ENCODE measurements at regions not wholly inside any gene's neighbourhood (a gene's known extent, or its start where the extent isn't known, plus 50 kb on each side); places are given as distances from the start of the nearest gene placed in this dataset.

DNA sequence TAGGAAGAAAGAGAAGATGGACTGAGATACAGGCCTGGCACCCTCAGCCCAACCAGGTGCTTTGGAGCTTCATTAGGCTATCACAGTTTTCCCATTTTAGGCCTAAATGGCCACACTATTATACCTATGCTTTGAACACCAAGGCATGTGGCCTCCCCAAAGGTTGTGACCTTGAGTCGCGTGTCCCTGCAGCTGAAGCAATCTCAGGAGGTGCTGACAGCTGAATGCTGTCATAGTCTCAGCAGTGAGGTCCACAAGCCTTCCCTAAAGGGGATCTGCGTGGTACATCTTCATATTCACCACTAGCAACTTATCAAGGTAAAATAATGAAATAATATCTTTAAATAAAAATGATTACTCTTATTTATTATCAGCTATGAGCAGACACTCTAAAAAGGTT is 707.9 kb upstream of the NRSN1 start:
- peak; percentile 32 to 69 (median 58) for ATAC-seq
- TF ChIP-seq, protein P1, sequence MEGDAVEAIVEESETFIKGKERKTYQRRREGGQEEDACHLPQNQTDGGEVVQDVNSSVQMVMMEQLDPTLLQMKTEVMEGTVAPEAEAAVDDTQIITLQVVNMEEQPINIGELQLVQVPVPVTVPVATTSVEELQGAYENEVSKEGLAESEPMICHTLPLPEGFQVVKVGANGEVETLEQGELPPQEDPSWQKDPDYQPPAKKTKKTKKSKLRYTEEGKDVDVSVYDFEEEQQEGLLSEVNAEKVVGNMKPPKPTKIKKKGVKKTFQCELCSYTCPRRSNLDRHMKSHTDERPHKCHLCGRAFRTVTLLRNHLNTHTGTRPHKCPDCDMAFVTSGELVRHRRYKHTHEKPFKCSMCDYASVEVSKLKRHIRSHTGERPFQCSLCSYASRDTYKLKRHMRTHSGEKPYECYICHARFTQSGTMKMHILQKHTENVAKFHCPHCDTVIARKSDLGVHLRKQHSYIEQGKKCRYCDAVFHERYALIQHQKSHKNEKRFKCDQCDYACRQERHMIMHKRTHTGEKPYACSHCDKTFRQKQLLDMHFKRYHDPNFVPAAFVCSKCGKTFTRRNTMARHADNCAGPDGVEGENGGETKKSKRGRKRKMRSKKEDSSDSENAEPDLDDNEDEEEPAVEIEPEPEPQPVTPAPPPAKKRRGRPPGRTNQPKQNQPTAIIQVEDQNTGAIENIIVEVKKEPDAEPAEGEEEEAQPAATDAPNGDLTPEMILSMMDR (IDR thresholded peaks at IDR 0.05): no peak
- no peak for TF ChIP-seq POLR2A (IDR thresholded peaks at IDR 0.05)
- intact Hi-C loops (cut with DNase I): loop anchor here in 1 of 10 donors (10.0 kb wide), 1 partner anchor 213 kb away; no protein-coding TSS in a partner anchor
- Histone ChIP-seq H3K9me3 (no peaks in the 10 kb centered on the region), H3K27ac (no peak overlapping the region), H3K36me3 (no peaks in the 10 kb centered on the region), H3K4me3 (no peak overlapping the region), H3K4me1 (peaks cover 0 to 20% (median 6%) of the 10 kb centered on the region in 12 donors), H3K27me3 (no peaks in the 10 kb centered on the region)
- WGBS, 4 donors: 44 to 72% (median 57%) methylated on average over 3 of the region's 3 CpGs
- DNase-seq: peak in 3 of 5 donors; percentile 19 to 48 (median 33)

DNA sequence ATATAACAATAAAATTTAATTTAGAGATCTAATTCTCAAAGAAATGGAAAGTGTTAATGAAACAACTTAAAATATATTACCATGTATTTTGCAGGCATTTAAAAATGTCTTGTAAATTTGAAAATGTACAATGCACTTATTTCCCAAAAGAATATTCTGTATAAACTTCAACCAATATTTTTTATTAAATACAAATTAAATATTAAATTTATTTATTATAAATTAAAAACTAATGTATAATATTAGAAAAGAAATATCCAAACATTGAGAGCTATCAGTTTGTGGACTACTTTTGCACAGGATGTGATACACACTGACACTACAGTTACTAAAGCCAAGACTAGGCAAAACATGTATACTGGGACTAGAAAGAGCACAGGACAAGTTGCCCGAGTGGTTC is 707.0 kb upstream of the NRSN1 start:
- Histone ChIP-seq H3K27ac (no peak overlapping the region), H3K36me3 (no peaks in the 10 kb centered on the region), H3K4me1 (peaks cover 0 to 12% (median 2%) of the 10 kb centered on the region in 12 donors), H3K9me3 (peaks cover 0 to 3% (median 0%) of the 10 kb centered on the region in 12 donors), H3K27me3 (no peaks in the 10 kb centered on the region), H3K4me3 (no peak overlapping the region)
- TF ChIP-seq, protein P1 (IDR thresholded peaks at IDR 0.05): no peak
- no peak for TF ChIP-seq POLR2A (IDR thresholded peaks at IDR 0.05)
- intact Hi-C loops (cut with DNase I): loop anchor here in 1 of 10 donors (10.0 kb wide), 1 partner anchor 214 kb away; no protein-coding TSS in a partner anchor
- no peak for ATAC-seq
- 92 to 97% (median 95%) methylated on average over 1 of the region's 1 CpG for WGBS, 4 donors
- no peak for DNase-seq

DNA sequence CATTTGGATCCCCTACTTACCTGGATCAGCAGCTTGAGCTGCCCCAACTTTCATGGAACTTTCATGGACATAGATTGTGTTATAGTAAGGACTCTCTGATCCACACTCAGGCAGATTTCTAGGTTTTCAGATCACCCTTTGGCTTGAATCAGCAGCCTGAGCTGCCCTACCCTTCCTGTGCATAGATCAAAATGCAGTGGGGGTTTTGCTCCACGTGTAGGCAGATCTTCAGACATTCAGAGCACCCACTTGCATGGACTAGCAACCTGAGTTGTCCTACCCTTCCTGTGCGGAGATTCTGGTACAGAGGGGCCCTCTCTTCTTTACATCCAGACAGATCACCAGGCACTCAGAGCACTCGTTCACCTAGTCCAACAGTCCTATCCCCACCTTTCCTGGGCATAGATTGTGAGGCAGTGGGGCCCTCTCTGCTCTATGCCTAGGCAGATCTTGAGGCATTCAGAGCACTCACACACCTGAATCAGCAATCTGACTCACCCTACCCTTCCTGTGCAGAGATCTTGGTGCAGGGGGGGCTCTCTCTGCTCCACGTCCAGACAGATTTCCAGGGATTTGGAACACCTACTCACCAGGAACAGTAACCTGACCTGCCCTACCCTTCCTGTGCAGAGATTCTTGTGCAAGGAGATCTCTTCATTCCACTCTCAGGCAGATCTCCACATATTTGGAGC is 705.2 kb upstream of the NRSN1 start:
- H3K4me1 ChIP-seq: peaks cover 0 to 7% (median 0%) of the 10 kb centered on the region in 12 donors
- TF ChIP-seq POLR2A (IDR thresholded peaks at IDR 0.05): no peak
- TF ChIP-seq, protein P1 (IDR thresholded peaks at IDR 0.05): no peak
- H3K27ac ChIP-seq: no peak overlapping the region
- ATAC-seq (no peak), DNase-seq (no peak)
- 85 to 95% (median 93%) methylated on average over 4 of the region's 4 CpGs for WGBS, 4 donors
- intact Hi-C loops (cut with DNase I): no loop called here
- no peaks in the 10 kb centered on the region for H3K36me3 ChIP-seq
- H3K9me3 ChIP-seq: peaks cover 0 to 5% (median 0%) of the 10 kb centered on the region in 12 donors
- no peaks in the 10 kb centered on the region for H3K27me3 ChIP-seq
- H3K4me3 ChIP-seq: no peak overlapping the region

DNA sequence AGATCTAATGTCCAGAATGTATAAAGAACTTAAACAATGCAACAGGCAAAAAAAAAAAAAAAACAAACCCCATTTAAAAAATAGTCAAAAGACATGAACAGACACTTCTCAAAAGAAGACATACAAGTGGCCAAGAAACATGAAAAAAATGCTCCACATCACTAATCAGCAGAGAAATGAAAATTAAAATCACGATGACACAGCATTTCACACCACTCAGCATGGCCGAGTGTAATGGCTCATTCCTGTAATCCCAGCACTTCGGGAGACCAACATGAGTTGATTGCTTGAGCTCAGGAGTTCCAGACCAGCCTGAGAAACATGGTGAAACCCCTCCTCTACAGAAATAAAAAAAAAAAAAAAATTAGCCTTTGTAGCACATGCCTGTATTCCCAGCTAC is 701.4 kb upstream of the NRSN1 start:
- intact Hi-C loops (cut with DNase I): no loop called here
- Histone ChIP-seq H3K9me3 (peaks cover 0 to 11% (median 2%) of the 10 kb centered on the region in 12 donors), H3K27me3 (no peaks in the 10 kb centered on the region), H3K27ac (no peak overlapping the region), H3K4me1 (no peaks in the 10 kb centered on the region), H3K4me3 (no peak overlapping the region), H3K36me3 (no peaks in the 10 kb centered on the region)
- ATAC-seq (no peak), DNase-seq (no peak)
- 91 to 96% (median 94%) methylated on average over 3 of the region's 3 CpGs for WGBS, 4 donors
- TF ChIP-seq POLR2A (IDR thresholded peaks at IDR 0.05): no peak
- TF ChIP-seq, protein P1 (IDR thresholded peaks at IDR 0.05): no peak
